Fibroblast of upper back skin (primary cell): ENCODE measurements at regions not wholly inside any gene's neighbourhood (a gene's known extent, or its start where the extent isn't known, plus 50 kb on each side); places are given as distances from the start of the nearest gene placed in this dataset.
A peak's percentile ranks its signal among the peaks of the same experiment; 100 is the strongest.
"Not testable (repeated sequence)": the region's sequence is repeated elsewhere in the genome, so short reads cannot be mapped to it uniquely, and the experiment has no call there.

ENCODE experiments used
- DNase-seq: peaks from one replicate; pipeline ENCODE4 v3.0.0-alpha.2; 2013

DNA sequence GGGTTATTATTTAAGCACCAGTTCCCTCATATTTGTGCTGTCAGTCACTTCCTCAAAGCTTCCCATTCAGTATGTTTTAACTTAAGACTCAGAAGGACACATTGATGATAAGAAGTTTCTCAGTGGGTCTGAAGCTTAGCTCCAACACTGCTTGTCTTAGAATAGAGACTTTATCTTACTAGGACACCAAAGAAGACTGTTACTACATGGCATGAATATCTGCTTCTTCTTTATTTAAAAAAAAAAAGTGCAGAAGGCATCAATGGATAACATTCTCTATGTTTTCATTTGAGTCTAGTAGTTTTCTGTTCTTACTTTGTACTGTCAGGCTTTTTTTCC is 404.2 kb downstream of the DAD1 start:
- DNase-seq = no peak

DNA sequence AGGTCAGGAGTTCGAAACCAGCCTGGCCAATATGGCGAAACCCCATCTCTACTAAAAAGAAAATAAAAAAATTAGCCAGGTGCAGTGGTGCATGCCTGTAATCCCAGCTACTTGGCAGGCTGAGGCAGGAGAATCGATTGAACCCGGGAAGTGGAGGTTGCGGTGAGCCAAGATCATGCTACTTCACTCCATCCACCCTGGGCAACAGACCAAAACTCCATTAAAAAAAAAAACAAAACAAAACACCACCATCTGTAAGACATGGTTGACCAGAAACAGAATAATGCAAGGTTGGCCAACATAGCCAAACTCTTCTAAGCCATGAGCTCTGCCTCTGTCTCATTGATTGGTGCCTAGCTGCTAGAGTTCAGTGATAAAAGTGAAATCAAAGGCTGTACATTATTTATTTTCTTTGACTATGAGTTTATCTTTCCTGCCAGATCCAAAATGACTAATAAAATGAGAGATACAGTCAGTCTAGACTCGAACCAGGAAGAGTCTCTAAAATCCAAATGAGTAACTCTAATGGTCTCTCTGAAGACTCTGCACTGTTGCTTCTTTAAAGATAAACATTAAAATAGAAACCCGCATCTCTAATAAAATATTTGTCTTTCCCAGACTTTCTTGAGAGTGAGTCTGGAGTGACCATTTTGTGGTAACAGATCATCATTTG is 404.7 kb downstream of the DAD1 start:
- peak; percentile 60 for DNase-seq

DNA sequence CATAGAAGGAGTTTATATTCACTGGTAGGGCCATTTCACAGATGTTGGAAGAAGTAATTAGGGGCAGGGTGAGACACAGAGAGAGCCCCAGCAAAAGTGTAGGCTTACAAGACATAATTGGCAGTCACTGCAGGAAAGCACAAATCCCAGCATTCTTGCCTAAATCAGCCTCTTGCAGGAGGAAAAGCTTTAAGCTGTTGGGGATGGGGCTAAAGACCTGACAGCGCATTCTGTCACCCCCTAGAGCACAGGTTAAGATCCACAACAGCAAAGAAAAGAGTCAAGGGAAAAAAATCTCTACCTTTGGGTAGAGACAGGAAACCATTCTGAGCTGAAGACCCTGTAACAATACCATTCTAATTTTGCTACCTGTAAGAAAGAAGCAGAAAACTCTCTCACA is 409.0 kb downstream of the DAD1 start:
- DNase-seq = no peak

DNA sequence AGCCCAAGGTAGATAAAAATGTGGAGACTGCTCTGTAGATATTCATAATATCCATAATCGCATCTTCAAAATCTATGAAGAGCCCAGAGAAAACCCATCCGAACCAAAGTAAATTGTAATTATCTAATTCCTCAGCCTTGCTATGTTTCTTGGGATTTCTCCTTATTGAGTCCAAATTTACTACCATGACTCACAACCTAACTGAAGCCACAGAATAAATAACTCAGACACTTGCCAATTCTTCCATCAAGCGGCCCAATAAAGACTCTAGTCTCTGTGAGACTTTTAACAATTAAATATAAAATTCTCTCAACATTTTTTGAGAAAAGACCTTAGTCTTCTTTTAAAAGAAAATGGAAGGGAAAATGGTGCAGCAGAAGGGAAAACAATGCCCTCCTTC is 409.8 kb downstream of the DAD1 start:
- peak; percentile 34 for DNase-seq

DNA sequence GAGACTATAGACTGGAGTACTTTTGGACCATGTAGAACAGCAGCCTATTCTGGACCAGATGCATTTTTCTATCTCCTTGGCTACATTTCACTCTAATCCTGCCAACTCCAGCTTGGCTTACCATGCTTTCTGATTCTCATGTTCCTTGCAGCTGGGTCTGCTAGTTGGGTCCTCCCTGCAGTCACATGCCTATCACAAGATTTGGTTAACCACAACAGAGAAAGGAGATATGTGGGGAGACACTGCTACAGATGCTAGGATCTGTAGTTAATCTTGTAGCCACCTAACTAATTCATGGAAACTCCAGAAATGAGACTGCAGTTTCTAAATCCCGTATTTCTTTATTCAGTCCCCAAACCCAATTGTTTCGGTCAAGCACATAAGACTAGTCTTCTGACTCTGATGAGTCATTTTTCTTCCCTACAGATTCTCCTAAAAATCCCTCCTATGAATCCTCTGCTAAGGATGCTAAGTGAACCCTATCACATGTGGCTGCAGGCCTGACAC is 410.6 kb downstream of the DAD1 start:
- peak; percentile 11 for DNase-seq

DNA sequence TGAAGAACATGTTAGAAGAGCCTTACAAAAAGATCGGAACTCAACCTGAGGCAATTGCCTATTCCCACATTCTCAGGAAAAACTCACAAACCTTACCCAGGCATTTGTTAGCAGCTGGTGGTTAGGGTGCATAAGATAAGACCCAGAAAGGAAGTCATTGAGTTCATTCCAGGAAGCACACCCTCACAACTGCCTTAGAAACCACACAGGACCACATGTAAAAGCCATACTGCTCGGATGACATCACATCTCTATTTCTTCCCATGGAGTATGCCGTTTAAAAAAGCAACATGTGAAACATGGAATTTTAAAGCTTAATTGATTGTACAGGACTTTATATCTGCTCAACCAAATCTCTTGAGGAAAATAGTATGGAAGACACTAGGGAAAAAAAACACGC is 411.2 kb downstream of the DAD1 start:
- DNase-seq = peak; percentile 36

DNA sequence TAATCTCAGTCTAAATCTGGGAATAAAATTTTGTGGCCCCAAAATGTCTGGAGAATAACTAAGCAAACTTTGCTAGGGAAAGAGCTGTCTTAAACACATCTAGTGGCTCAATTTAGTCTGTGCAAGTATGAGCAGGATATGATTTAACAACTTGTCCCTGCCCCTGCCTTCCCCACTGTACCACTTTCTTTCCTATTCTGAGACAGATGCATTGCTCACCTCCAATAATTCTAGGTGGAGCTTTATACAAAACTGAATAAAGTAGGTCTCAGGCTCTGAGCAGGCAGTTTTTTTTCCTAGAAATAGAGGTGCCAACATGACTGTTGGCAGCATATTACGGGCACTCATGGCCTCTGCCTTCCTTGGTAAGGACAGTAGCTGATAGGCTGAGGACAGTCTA is 412.1 kb downstream of the DAD1 start:
- DNase-seq = no peak

DNA sequence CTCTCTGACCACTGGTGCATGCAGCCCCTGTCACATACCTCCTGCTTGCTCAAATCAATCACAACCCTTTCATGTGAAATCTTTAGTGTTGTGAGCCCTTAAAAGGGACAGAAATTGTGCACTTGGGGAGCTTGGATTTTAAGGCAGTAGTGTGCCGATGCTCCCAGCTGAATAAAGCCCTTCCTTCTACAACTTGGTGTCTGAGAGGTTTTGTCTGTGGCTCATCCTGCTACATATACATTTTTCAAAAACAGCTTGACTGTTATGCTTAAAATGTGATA is 413.8 kb downstream of the DAD1 start:
- not testable (repeated sequence) for DNase-seq

DNA sequence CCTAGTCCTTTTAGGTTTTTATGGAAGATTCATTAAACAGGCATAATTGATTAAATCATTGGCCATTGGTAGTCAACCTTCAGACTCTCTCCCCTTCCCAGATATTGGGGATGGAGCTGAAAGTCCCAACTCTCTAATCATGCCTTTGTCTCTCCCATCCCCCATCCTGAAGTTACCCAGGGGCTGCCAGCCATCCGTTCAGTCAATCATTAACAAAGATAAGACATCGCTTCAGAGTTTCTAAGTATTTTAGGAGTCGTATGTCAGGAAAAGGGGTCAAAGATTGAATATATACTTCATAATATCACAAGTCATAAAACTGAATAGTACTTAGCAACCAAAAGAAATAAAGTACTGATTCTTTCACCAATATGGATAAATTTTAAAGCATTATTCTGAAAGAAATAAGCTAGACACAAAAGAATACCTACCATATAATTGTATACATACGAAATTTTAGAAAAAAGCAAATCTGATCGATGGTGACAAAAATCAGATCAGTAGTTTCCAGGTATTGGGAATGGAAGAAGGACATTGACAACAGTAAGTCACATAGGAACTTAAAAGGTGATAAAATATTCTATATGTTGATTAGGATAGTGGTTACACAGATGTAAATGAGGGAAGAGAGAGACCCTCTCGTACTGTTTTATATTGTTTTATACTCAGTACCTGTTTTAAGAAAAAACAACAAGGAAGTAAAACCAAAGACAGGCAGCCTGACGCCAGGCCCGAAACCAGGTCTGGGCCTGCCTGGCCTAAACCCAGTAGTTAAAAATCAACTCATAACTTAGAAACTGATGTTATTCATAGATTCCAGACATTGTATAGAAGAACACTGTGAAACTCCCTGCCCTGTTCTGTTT is 414.4 kb downstream of the DAD1 start:
- DNase-seq = no peak

DNA sequence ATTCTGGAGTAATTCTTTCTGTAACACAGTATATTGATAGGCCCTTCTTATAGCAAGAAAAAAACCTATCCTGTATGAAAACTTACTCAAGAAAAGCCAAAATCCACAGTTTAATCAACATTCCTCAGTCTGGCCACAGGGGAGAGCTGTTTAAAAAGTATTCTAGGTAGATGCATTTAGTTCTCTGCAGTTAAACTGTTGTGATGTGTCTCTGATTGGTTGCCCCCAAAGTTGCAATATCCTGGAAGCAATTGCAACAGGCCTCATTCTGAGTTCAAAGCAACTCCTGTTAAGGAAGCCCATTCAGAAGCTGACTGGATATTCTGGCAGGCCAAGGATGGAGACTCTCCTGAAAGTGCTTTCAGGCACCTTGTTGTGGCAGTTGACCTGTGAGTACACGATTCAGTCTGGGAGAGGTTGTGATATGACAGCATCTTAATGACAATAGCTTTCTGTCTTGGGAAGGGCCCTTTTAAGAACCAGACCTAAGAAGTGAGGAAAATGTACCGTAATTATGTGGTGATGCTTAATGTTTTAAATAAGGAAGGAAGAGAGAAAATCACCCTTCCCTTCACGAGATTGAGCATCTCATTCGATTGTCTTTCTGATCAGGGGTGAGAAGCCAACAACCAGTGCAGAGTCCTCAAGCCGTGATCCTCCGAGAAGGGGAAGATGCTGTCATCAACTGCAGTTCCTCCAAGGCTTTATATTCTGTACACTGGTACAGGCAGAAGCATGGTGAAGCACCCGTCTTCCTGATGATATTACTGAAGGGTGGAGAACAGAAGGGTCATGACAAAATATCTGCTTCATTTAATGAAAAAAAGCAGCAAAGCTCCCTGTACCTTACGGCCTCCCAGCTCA is 420.7 kb downstream of the DAD1 start:
- DNase-seq = peak; percentile 79

DNA sequence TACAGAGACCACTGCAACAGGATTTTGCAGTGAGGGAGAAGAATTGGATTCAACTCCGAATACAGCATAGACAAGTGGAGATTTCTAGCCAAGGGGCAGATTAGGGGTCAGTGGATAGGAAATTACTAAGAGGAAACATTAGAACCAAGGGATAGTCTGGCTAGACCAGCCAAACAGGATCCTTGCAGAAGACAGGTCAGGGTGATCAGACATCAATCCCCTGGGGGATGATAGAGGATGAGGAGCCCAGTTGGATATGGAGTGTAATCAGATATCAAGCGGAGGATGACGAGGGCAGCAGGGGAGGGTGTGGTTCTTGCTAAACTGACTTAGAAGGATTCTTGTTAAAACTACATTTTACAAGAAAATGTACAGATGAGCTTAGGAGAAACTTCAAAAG is 424.4 kb downstream of the DAD1 start:
- no peak for DNase-seq

DNA sequence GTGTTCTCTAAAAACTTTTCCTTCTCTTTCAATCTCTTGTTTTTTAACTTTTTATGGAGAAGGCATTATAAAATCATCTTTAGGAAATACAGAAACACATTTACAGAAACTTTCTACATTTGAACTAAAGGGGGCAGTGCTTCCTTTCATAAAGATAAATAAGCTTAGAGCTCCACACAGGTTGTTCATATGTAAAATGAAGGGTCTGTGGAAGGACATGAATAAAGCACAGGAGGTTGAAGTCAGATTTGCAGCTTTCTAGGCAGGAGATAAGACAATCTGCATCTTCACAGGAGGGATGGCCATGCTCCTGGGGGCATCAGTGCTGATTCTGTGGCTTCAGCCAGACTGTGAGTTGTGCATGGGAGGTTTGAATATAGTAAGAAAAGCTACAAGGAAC is 426.0 kb downstream of the DAD1 start:
- DNase-seq = peak; percentile 20

DNA sequence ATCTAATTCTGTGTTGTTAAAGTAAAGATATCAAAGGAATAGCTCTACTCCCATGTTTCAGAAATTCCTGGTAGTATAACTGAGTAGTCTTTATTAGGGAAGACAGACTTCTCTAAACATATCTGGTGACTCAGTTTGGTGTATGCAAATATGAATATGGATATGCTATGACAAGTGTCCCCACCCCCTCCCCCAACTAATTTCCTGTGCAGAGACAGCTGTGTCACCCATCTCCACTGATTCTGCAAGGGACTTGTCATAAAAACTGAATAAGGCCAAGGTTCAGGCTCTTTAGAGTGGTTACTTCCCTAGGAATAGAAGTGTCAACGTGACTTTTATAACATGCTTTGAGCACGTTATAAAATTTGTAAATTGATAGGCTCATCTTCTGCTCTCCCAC is 429.1 kb downstream of the DAD1 start:
- no peak for DNase-seq

DNA sequence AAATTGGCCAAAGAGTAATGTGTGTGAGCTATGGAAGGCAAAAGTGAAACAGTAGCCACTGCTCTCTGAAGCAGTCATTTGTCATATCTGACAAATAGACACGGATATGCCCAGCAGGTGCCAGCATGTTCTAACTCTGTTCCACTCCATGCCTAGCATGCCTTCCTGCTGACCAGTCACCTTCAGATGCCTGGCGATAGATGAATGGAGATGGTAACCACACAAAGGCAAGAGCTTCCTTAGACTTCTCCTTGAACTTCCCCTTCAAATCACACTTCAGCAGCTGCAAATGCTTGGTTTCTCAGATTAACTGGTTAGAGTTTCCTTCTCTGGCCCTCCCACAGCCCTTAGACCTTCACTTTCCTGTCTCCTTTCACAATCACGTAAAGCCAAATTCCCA is 429.9 kb downstream of the DAD1 start:
- no peak for DNase-seq

DNA sequence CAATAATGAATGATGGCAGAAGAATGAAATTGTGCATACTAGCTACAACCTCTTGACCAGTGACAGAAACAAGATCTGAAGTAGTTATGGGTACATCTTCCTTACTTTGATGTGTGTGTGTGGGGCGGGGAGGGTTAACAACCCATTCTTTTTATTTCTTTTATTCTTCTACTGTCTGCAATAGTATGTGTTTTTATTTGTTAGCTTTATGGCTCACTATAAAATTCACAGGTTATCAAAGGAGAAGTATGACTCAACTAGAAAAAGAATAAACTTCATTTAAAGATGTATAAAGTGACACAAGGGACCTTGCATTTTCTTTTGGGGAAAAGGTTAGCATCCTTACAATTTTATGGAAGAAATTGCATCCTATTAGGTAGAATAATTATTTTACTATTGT is 430.5 kb downstream of the DAD1 start:
- DNase-seq = no peak

DNA sequence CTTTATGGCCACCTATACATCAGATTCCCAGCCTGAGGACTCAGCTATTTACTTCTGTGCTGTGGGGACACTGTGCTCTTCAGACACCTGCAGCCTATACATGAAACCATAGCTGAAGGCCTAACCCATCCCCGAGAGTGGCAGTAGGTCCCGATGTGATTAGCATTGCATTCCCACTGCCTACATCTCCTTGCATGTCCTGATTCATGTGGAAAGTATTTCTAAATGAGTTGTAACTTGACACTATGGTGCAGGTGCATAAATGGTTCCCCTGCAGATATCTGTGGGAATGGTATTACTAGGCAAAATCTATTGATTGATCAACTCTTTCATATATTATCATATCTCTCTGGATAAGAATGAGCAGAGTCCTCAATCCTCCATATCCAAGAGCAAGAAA is 433.5 kb downstream of the DAD1 start:
- DNase-seq = no peak

DNA sequence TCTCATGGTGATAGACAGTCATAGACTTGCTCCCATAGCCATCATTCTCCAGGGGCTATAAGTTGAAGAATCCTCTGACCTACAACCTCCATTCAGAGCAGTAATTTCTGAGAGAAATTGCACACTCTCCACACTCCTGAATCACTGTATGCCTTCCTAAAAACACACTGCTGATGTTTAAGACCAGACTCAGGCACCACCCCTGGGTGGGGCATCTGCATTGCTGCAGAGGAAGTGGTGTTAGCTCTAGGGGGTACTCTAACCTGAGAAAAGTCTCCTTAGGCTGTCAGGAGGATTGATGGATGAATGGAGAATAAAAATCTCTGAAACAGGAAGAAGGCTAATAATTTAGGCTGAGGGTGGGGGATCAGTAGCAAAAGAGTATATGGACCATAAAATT is 436.1 kb downstream of the DAD1 start:
- no peak for DNase-seq

DNA sequence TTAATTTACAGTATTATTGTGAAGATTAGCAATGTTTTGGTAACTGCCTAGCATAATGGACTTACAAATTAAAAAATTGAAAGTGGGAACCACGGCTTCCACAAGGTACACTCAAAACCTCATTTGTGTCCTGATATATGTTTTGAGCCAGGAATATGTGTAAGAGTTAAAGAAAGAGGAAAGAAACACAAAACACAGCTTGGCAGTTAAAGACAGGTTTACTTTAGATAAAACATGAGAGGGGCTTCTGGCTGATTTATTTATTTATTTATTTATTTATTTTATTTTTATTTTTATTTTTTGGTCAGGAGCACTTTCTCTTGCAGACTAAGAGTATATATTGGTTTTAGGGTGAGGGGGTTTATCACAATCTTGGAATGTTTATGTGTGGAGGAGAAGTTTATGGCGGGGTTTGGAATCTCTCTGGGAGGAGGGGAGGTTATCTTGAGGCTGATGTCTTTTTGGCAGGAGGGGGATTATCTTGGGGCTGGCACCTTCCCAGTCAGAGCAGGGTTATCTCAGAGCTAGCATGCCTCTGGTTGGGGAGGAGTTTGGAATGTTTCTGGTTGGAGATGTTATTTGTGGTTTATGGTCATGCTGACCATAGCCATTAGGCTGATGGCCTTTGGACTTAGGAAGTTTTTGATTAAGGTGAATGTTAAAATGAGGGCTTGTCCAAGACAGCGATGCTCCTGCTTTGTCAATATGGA is 436.7 kb downstream of the DAD1 start:
- no peak for DNase-seq

DNA sequence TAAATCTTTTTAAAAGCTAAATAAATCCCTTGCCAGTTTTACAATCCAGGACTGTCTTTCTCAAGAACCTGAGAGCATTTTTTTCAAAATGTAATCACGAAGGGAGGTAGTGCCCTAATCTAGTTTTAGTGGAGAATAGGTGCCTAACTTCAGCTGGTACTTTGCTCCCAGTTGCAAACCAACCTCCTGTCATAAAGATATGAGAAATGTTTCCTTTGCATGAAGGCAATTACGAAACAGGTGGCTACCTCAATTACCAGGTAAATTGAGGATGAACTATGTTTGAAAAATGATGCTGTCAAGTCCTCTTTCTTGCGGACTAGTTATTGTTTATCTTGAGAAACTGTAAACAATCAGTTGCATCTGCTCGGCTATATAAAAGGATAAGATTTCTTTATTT is 437.9 kb downstream of the DAD1 start:
- DNase-seq = no peak

DNA sequence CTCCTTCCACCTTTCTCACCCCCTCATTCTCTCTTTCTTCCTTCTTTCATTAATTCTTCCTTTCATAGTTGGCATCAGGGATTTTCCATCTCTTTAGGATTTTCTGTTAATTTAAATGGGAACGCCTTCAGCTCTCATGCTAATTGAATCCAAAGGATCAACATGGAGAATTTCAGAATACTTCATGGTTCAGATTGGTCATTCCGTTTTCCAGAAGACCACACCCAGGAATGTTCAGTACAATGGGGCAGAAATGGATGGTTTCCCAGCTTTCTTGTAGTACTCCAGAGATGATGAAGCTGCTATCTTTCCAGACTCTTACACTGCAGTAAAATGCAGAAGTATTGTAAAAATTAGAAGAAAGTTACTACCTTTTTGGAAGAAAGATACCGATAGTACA is 440.0 kb downstream of the DAD1 start:
- no peak for DNase-seq

DNA sequence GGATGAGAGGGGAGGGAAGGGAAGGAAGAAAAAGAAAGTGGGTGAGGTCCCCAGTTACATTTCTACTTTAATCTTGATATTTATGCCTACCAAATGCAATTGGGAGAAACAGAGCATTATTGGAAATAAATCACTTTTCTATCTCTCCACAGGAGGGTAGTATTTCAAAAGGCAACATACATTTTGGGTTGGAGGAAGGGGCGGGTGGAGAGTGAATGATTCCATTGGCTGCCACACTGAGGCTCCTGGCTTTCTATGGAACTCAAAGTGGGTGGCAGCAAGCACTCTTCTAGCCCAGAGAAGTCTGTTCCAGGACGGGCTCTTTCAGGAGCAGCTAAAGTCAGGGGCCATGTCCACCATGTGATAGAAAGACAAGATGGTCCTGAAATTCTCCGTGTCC is 441.3 kb downstream of the DAD1 start:
- DNase-seq = no peak

DNA sequence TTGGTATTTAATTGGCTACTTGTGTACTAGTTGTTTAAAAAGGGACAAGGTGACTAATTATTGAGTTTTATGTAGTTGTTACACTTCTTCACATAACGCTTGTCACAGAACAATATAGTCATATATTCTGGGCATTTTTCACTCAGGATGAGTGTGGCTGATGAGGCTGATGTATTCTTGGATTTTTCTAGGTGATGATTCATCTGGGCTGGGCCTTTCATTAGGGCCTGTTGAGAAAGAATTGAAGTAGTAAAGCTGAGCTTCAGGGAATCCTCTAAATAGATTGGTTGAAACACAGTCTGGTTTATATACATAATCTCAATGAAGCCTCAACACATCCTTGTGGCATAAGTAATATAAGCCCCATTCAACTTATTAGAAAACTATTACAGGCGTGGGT is 445.7 kb downstream of the DAD1 start:
- peak; percentile 20 for DNase-seq

DNA sequence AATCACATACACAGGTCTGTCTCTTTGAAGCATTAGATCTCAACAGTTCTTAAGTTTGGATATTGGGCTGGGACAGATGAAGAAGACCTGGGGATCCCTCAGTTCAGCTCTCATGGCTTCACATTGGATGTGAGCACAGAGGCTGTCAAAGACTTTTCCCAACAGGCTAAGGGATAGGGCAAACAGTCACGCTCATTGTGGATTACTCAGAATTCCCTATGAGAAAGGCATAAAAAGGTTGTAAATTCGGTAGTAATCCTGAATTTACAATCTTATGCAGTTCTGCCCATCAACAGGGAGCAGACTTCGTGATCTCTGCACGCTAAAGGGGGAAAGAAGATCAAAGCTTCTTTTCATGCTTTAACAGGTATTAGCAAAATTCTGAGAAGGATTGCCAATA is 448.4 kb downstream of the DAD1 start:
- DNase-seq = no peak
